ENCODE measurements at regions not wholly inside any gene's neighbourhood (a gene's known extent, or its start where the extent isn't known, plus 50 kb on each side); places are given as distances from the start of the nearest gene placed in this dataset.
"Not testable (repeated sequence)": the region's sequence is repeated elsewhere in the genome, so short reads cannot be mapped to it uniquely, and the experiment has no call there.

DNA sequence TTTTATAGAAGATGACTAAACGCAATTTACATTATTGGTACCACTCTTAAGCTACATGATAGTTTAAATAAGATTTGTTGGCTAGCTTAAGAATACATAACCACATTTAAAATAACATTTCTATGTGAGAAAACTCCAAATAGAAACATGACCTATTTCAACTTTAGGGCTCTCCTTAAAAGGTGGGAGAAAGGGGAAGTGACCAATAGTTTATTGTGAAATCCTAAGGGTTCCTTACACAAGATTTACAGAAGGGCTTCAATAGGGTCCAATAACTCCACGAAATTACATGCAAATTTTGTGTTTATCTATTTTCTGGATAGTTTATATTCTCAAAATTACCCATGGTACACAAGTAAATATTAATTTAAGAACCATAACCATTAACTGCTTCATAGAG lies 91.6 kb upstream of the DST start:
- TF ChIP-seq CTCF (IDR thresholded peaks at IDR 0.05; ENCODE audit: insufficient read depth, low read depth, low read length, missing control alignments): no peak
- no peak for DNase-seq (ENCODE audit: low read depth)
- no peak overlapping the region for H3K4me3 ChIP-seq (ENCODE audit: low read length)

GRCh38 chr6:56733211-56733697 lies 90.6 kb upstream of the DST start:
- TF ChIP-seq CTCF (IDR thresholded peaks at IDR 0.05; ENCODE audit: insufficient read depth, low read depth, low read length, missing control alignments): no peak
- no peak overlapping the region for H3K4me3 ChIP-seq (ENCODE audit: low read length)
- DNase-seq (ENCODE audit: low read depth): no peak

- no peak for TF ChIP-seq CTCF (IDR thresholded peaks at IDR 0.05; ENCODE audit: insufficient read depth, low read depth, low read length, missing control alignments)
- no peak for DNase-seq (ENCODE audit: low read depth)
Measured at GRCh38 chr6:56732517-56732916, 89.8 kb upstream of the DST start.

GRCh38 chr6:56730663-56731529 lies 88.2 kb upstream of the DST start:
- no peak overlapping the region for H3K4me3 ChIP-seq (ENCODE audit: low read length)
- DNase-seq (ENCODE audit: low read depth): peak; percentile 71
- TF ChIP-seq CTCF (IDR thresholded peaks at IDR 0.05; ENCODE audit: insufficient read depth, low read depth, low read length, missing control alignments): no peak

More at GRCh38 chr6:56732517-56732916, 89.8 kb upstream of the DST start:
- H3K4me3 ChIP-seq (ENCODE audit: low read length): no peak overlapping the region

- no peak for TF ChIP-seq CTCF (IDR thresholded peaks at IDR 0.05; ENCODE audit: insufficient read depth, low read depth, low read length, missing control alignments)
- DNase-seq (ENCODE audit: low read depth): peak; percentile 52
- H3K4me3 ChIP-seq (ENCODE audit: low read length): no peak overlapping the region
Measured at GRCh38 chr6:56729719-56730118, 87.0 kb upstream of the DST start.

DNA sequence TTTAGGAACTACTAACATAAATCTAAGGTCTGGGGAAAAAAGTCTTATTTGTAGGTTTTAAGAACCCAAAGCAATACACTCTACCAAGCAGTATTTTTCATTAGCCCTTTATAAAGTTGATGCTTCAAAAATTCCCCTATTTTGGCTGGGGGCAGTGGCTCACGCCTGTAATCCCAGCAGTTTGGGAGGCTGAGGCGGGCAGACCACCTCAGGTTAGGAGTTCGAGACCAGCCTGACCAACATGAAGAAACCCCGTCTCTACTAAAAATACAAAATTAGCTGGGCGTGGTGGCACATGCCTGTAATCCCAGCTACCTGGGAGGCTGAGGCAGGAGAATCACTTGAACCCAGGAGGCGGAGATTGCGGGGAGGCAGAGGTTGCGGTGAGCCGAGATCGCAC lies 86.5 kb upstream of the DST start:
- not testable (repeated sequence) for H3K4me3 ChIP-seq (ENCODE audit: low read length); DNase-seq (ENCODE audit: low read depth)

DNA sequence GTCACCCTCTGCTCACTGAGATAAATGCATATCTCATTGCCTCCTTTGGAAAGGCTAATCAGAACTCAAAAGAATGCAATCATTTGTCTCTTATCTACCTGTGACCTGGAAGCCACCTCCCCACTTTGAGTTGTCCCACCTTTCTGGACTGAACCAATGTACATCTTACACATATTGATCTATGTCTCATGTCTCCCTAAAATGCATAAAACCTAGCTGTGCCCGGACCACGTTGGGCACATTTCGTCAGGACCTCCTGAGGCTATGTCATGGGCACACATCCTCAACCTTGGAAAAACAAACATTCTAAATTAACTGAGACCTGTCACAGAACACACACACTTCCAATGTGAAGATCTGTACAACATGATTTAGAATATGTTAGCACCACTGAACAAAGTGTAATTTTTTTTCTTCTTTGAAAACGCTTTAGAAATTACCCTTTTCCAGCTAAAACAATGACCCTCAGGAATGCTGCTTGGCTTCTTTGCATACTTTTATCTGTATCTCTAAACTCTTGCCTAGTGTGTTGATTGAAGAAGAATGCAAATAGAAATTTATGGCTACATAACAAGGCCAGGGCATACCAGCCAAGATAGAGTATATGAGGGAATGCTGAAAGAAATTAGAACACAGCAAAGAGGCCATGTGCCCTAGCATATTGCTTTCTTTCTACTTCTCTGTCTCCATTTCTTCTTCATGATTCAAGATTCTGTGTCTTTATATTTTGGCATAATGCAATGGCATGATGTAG lies 84.6 kb upstream of the DST start:
- H3K4me3 ChIP-seq (ENCODE audit: low read length): no peak overlapping the region
- TF ChIP-seq CTCF (IDR thresholded peaks at IDR 0.05; ENCODE audit: insufficient read depth, low read depth, low read length, missing control alignments): no peak
- DNase-seq (ENCODE audit: low read depth): no peak
